GM12891 (cell line): ENCODE measurements at regions not wholly inside any gene's neighbourhood (a gene's known extent, or its start where the extent isn't known, plus 50 kb on each side); places are given as distances from the start of the nearest gene placed in this dataset.

ENCODE experiments used
- POLR2A ChIP-seq: IDR thresholded peaks from 2 replicates; pipeline ENCODE4 v1.6.1; 2011; ENCODE audit warnings: low read depth, low read length, control low read depth
- POLR2AphosphoS5 ChIP-seq: IDR thresholded peaks from 2 replicates; pipeline ENCODE4 v1.6.1; 2011; ENCODE audit warnings: low read depth, low read length, control low read depth
- POU2F2 ChIP-seq: IDR thresholded peaks from 2 replicates; pipeline ENCODE4 v1.6.1; 2011; ENCODE audit warnings: low read depth, mild to moderate bottlenecking, control low read depth, low read length, moderate library complexity
- TAF1 ChIP-seq: IDR thresholded peaks from 2 replicates; pipeline ENCODE4 v1.6.1; 2011; ENCODE audit warnings: low read depth, low read length, control low read depth

- TF ChIP-seq POLR2A, result no peak
- TF ChIP-seq POLR2AphosphoS5, result no peak
- no peak for TF ChIP-seq TAF1
- no peak for TF ChIP-seq POU2F2
These were observed 99.7 kb upstream of the TOP3B start for GRCh38 chr22:22082229-22082835.
